ENCODE measurements at regions not wholly inside any gene's neighbourhood (a gene's known extent, or its start where the extent isn't known, plus 50 kb on each side); places are given as distances from the start of the nearest gene placed in this dataset.

DNA sequence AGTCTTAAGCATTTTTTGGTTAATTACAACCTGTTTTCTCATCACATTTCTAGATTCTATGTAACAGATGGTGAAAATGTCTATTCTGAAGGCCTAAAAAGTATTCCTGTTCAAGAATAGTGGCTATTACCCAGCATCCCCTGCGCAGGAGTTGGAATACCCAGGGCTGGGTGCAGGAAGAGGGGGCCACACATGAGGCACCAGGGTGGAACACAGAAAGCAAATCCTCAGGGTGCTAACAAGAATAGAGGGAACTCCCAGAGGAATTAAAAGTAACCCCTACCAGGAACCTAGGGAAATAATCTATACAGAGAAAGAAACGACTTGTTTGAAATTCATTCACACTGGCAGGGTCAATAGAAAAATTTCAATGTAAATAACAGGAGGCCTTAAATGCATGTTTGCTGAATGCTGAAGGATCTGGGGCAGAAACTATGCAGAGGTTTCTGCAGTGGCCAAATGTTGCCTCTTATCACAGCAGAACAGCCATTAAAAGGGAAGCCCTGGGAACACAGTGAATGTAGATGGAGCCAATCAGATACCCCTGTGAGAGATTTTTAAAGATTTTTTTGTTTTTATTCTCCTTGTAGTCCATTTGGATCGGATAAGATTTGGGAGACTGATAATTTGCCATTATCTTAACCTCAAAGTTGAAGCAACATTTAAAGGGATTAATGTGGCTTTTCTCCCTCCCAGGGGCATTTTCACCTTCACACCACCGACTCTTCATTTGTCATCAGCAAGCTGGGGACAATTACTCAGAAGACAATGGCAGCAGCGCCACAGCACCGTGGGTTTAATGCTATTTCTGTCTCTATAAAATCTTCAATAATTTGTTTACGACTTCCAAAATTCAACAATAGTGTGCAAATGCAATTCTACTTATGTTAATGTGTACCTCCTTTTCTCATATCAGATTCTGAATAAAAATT lies 196.0 kb upstream of the PSMD7 start:
- no peak for TF ChIP-seq BHLHE40 (IDR thresholded peaks at IDR 0.05; ENCODE audit: low read depth, low read length)
- TF ChIP-seq, protein P1, sequence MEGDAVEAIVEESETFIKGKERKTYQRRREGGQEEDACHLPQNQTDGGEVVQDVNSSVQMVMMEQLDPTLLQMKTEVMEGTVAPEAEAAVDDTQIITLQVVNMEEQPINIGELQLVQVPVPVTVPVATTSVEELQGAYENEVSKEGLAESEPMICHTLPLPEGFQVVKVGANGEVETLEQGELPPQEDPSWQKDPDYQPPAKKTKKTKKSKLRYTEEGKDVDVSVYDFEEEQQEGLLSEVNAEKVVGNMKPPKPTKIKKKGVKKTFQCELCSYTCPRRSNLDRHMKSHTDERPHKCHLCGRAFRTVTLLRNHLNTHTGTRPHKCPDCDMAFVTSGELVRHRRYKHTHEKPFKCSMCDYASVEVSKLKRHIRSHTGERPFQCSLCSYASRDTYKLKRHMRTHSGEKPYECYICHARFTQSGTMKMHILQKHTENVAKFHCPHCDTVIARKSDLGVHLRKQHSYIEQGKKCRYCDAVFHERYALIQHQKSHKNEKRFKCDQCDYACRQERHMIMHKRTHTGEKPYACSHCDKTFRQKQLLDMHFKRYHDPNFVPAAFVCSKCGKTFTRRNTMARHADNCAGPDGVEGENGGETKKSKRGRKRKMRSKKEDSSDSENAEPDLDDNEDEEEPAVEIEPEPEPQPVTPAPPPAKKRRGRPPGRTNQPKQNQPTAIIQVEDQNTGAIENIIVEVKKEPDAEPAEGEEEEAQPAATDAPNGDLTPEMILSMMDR (conservative IDR thresholded peaks at IDR 0.05; ENCODE audit: low read depth, low read length), result no peak
- no peak for TF ChIP-seq RCOR1 (IDR thresholded peaks at IDR 0.05; ENCODE audit: insufficient replicate concordance, low read length)
- no peak for TF ChIP-seq RFX5 (IDR thresholded peaks at IDR 0.05; ENCODE audit: low read depth, low read length)
- TF ChIP-seq POLR2A (IDR thresholded peaks at IDR 0.05; ENCODE audit: low read depth, low read length), result no peak
- TF ChIP-seq FOS (IDR thresholded peaks at IDR 0.05; ENCODE audit: low read depth, low read length), result no peak
- TF ChIP-seq NFE2L2 (IDR thresholded peaks at IDR 0.05; ENCODE audit: low read depth, low read length), result no peak
- no peak for TF ChIP-seq RAD21 (IDR thresholded peaks at IDR 0.05; ENCODE audit: low read length)
- TF ChIP-seq SMC3 (IDR thresholded peaks at IDR 0.05; ENCODE audit: low read depth, low read length), result no peak
- TF ChIP-seq MAFK (IDR thresholded peaks at IDR 0.05; ENCODE audit: low read depth, low read length), result no peak
- TF ChIP-seq, protein P2, sequence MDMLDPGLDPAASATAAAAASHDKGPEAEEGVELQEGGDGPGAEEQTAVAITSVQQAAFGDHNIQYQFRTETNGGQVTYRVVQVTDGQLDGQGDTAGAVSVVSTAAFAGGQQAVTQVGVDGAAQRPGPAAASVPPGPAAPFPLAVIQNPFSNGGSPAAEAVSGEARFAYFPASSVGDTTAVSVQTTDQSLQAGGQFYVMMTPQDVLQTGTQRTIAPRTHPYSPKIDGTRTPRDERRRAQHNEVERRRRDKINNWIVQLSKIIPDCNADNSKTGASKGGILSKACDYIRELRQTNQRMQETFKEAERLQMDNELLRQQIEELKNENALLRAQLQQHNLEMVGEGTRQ (IDR thresholded peaks at IDR 0.05; ENCODE audit: low read depth, low read length), result no peak
- TF ChIP-seq, protein P3, sequence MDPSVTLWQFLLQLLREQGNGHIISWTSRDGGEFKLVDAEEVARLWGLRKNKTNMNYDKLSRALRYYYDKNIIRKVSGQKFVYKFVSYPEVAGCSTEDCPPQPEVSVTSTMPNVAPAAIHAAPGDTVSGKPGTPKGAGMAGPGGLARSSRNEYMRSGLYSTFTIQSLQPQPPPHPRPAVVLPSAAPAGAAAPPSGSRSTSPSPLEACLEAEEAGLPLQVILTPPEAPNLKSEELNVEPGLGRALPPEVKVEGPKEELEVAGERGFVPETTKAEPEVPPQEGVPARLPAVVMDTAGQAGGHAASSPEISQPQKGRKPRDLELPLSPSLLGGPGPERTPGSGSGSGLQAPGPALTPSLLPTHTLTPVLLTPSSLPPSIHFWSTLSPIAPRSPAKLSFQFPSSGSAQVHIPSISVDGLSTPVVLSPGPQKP (IDR thresholded peaks at IDR 0.05; ENCODE audit: borderline replicate concordance, low read depth, low read length), result no peak
- TF ChIP-seq MXI1 (IDR thresholded peaks at IDR 0.05; ENCODE audit: borderline replicate concordance, low read depth, low read length), result no peak
- TF ChIP-seq CEBPB (IDR thresholded peaks at IDR 0.05; ENCODE audit: low read depth, low read length), result no peak
